HG02571 (cell line): ENCODE measurements at regions not wholly inside any gene's neighbourhood (a gene's known extent, or its start where the extent isn't known, plus 50 kb on each side); places are given as distances from the start of the nearest gene placed in this dataset.

Experiments
- ATAC-seq: cut with Tn5 transposase; IDR thresholded peaks from one replicate; pipeline ENCODE4 v1.9.1; 2021; ENCODE audit warnings: mild to moderate bottlenecking, moderate library complexity; ENCODE audit not compliant: unreplicated experiment

- no peak for ATAC-seq
Measured at GRCh38 chr6:150711061-150711460, 111.4 kb downstream of the PLEKHG1 start.

DNA sequence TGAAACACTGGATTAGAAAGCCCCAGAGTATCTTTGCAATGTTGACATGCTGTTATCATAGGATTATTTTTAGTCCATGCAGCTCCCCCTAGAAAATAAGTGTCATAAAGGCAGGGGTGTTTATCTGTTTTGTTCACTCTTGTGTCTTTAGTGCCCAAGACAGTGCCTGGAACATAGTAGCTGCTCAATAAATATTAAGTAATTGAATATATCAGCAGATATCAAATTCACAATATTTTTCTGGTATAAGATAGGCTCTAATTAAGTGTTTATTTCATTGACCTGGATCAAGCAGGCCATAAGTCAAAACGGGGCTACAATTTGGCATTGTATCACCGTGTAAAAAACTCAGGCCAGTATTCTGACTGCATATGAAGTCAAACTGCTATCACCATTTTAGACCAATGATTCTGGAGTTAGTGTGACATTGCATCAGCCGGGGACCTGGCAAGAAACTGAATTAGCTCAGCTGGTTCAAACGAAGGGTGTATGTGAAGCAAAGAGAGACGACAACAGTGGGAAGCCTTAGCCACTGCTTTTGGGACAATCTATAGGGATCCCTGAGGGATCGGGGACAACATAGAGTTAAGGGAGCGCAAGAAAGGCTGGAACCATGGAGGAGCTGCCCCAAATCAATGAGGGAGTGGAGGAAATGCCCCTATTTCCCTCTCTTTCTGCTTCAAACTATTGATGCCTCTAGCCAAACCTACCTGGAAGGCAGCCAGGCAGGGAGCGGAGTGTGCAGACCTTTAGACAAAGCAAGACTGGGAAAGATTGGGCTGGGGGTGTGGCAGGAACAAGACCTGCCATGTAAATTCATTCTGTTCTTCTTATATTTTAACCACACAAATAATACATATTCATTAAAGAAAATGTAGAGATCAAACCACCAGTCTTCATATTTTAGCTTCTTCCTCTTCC lies 112.2 kb downstream of the PLEKHG1 start:
- no peak for ATAC-seq

DNA sequence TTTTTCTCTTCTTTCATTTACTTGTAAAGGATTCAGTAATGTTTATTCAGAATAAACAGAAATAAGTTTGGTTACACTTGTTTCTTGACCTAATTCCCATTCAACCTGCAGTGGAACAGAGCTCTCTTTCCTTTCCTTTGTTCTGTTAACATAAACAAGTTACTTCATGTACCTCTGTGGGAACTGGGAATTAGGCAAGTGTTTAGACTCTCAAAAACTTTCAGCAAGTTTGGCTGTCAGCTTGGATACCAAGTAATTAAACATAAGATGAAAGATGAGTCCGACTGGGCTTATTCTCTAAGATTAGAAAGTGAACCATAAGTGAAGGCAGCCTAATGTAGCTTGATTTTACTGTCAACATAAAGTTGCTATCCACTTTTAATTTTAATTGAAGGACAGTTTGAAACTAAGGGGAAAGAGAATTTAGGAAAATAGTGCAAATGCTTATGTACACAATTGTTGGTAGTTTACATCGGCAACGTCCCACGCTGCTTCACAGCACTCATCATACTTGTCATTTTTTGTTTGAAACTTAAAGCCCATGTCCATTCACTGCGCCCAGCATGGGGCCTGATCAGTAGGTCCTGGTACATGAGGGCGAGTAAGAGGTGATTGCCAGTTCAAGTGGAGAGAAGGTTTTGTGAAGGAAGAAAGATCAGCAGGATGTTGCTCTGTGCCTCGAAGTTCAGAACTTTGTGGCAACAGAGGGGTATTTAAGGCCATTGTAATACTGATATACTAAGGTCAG lies 113.0 kb downstream of the PLEKHG1 start:
- no peak for ATAC-seq

- ATAC-seq, result no peak
Measured at GRCh38 chr6:150713487-150713886, 113.8 kb downstream of the PLEKHG1 start.

- ATAC-seq, result no peak
Measured at GRCh38 chr6:150713931-150714330, 114.2 kb downstream of the PLEKHG1 start.

DNA sequence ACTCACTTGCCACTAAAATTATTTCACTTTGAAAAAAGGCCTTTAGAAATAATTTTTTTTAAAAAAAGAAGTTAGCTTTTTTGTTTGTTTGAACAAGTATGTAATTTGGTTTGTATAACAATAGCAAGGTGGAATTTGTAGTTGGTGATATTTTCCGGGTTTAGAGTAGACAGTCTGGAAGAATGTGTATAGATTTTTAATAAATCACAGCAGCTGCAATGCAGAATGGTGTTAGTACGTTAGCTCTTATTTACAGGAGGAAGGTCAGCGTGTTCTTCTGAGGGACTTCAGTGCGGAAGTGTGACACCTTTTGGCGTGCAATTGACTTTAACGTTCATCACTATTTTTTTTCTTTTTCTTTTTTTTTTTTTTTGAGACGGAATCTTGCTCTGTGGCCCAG lies 115.4 kb downstream of the PLEKHG1 start:
- ATAC-seq, result no peak

GRCh38 chr6:150717419-150717818 lies 117.7 kb downstream of the PLEKHG1 start:
- ATAC-seq, result no peak

DNA sequence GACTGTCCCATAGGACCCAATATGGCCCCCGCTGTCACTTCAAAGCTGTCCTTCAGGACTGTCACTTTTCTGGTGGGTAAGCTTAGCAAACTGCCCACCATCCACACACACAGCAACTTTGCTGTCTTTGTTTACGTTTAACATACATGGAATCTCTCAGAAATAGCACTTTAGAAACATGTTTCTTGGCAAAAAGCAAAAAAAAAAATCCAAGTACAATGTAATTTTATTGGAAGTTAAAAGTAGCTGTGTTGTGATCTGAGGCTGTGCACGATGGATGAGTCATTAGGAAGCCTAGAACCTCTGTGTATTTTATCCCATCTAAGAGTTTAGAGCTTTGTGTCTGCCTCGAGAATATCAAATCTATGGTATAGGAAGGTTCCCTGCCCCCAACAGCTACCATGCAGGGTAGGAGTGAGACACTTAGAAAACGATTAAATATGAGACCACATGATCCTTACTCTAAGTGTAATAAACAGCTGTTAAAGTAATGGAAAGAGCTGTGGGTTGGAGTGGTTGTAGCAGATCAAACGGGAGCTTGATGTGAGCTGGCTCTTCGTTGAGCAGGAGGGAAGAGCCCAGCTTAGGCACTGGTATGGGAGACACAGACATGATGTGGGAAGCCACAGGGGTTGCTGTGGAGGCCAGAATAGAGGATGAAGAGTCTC lies 119.5 kb downstream of the PLEKHG1 start:
- no peak for ATAC-seq

DNA sequence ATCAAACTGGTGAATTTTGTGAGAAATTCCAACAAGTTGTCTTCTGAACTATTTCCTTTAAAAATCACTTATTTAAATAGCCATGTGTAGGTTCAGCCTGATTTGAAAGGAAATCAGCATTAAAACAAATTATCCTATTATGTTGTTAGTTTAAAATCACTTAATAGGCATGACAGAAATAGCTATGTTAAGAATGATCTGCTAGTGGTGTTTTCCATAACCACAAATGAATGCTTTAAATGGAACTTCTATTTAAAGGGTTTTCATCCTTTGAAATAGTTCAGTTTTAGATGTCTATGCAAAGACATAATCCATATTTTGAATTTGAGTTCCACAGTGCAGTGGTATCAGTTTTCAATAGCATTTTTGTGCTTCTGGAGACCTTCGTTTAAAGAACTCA lies 120.1 kb downstream of the PLEKHG1 start:
- ATAC-seq, result no peak

DNA sequence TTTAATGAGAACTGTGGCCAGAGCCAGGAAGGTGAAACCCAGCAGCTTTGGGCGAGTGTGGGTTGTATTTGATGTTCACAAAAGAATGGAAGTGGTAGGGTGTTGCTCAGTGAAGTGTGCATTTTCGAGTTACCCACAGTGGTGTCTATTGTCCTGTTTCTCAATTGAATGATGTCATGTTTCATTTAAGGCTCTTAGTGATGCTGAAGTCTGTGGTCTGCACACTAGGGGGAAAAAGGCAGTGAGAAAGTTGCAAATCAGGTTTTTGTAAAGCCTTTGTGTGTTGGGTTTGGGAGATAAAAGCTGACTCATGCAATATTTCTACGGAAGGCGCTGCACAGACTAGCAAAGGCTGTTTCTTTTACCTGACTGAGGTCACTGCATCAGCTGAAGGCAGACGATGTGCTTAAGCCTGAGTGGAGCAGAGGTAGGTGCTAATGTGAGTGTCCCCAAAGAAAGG lies 121.1 kb downstream of the PLEKHG1 start:
- peak; percentile 96 for ATAC-seq

DNA sequence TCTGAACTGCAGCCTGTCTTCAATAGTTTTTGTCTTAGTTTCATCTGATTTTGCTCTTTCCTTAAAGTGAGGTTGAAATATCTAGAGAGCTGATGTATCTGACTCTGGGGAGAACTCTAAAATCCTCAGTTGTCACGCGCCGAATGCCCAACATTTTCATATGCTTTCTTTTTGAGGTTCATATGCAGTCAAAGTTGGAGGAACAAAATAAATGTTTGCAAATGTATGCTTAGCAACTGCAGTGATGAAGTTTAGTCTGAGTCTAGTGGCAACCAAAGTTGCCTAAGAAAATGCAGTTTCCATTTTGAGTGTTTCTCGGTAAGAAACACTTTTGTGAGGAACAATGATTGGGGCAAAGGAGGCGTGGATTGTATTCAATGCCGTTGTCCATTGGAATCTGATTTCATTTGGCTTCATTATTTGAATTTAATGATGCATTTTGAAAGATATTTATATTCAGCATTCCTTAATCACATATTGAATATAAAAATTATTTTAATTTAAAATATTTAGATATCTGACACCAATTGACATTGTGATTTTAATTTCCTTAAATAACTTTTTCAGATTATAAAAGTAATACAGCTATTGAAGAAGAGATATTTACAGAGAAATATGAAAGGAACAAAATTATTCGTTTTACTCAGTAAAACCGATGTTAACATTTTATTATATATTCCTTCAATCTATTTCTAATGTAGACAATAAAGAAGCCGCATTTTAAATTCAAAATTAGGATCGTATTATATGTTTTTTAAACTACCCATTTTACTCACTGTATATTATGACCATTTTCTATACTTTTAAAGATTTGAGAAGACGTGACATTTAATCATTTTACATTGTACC lies 122.0 kb downstream of the PLEKHG1 start:
- no peak for ATAC-seq

- ATAC-seq, result no peak
Measured at GRCh38 chr6:150722614-150723344, 123.1 kb downstream of the PLEKHG1 start.

DNA sequence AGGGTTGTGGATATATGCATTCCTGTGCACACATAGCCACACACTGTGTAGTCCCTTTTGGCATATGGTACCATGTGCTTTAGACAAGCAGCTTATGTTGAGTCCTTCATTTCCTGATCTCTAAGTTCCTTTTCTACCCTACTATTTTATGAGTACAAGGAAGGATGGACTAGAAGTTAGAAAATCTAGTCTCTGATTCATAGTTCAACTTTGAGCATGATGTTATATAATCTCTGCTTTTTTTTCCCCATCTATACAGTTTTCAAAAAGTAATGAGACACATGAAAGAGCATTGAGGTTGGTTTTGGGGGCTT lies 123.6 kb downstream of the PLEKHG1 start:
- no peak for ATAC-seq

- ATAC-seq, result no peak
Measured at GRCh38 chr6:150723857-150724256, 124.2 kb downstream of the PLEKHG1 start.

DNA sequence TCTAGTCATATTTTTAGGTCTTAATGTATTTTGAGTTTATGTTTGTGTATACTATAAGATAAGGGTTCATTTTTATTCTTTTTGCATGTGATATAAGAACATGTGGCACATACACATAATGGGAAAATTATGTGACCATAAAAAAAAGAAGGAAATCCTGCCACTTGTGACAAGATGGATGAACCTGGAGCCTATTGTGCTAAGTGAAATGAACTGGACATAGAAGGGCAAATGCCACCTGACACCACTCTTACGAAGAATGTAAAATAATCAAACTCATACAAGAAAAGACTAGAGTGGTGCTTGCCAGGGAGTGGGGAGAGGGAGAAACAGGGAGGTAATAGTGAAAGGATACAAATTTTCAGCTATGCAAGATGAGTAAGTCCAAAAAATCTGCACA lies 126.1 kb downstream of the PLEKHG1 start:
- ATAC-seq, result no peak

DNA sequence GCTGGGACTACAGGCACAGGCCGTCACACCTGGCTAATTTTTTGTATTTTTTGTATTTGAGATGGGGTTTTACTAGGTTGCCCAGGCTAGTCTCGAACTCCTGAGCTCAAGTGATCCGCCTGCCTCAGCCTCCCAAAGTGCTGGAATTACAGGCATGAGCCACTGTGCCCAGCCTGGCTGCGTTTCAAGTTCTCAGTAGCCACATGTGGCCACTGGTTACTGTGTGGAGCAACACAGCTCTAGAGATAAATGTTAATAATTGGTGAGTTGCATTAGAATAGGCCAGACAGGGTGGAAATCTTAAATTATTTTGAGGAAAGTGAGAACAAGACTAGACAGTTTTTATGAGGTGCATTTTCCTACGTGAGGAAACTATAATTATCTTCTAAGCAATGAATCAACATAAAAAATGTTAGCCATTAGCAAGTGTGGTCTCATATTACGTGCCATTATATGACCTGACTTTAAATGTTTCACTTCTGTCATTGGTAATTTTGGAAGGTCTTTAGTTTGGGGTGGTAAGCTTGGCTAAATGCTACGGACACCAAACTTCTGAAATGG lies 129.6 kb downstream of the PLEKHG1 start:
- ATAC-seq, result no peak

GRCh38 chr6:150730801-150731457 lies 131.2 kb downstream of the PLEKHG1 start:
- ATAC-seq, result no peak

DNA sequence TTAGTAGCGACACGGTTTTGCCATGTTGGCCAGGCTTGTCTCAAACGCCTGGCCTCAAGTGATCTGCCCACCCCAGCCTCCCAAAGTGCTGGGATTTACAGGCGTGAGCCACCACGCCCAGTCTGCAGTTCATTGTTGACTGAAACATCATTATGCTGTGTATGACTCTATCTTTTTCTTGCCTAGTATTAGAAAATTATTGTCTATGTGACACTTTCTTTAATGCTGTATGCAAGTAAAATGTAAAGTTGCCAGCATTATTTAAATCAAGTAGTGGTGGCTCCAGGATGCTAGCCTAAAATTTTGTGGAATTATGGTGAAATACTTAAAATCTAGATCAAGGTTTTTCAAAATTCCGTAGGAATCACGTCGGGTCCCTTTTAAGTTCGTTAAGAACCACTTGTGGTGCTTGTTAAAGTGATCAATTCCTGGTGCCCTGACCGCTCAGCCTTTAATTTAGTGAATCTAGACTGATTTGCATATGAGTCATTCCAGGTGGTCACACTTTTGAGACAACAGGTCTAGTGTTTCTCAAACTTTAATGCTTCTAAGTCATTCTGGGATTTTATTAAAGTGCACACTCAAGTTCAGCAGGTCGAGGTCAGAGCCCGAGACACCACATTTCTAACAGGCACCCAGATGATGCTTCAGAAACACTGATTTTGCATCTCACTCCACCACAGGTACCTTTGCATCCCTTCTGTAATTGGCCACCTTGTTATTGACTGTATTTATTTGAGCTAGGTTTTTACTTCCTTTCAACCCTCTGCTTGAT lies 132.6 kb upstream of the MTHFD1L start:
- ATAC-seq, result no peak
